CD4-positive, alpha-beta T cell (primary cell): ENCODE measurements at regions not wholly inside any gene's neighbourhood (a gene's known extent, or its start where the extent isn't known, plus 50 kb on each side); places are given as distances from the start of the nearest gene placed in this dataset.

Source experiments
- ATAC-seq: fragments of 200-7000 bp; cut with Tn5 transposase; one replicate; pipeline ENCODE4 v1.10.0; 2022; ENCODE audit warnings: mild to moderate bottlenecking; ENCODE audit not compliant: poor library complexity
- CTCF ChIA-PET: fragments of 350-600 bp; sonication (Branson Sonifier 250); formaldehyde crosslinking; loops from one replicate; lab custom pipeline; 2021; ENCODE audit warnings: antibody characterized with exemption, inconsistent platforms; lab: Charles Lee
- POLR2A ChIA-PET: fragments of 350-600 bp; sonication (Branson Sonifier 250); formaldehyde crosslinking; loops from one replicate; lab custom pipeline; 2021; ENCODE audit warnings: antibody characterized with exemption, inconsistent platforms; lab: Charles Lee
- DNase-seq, 14 experiments: peaks; one replicate each; pipeline ENCODE4 v3.0.0-alpha.2; 2013 to 2020; ENCODE audit warnings: mixed read lengths in 2 of 14
- H3K27ac ChIP-seq, 2 donors: one replicate each; pipeline versions ENCODE4 v1.5.1 to v1.7.0; 2013; ENCODE audit warnings: low read length in 2 of 2, low read depth in 1 of 2, mild to moderate bottlenecking in 1 of 2
- H3K27me3 ChIP-seq, 2 experiments: 1 replicate in 1 of 2; 2 replicates in 1 of 2; pipeline versions ENCODE4 v1.6.1 to v1.7.0; 2013; ENCODE audit warnings: low read length in 2 of 2, control low read depth in 1 of 2, mild to moderate bottlenecking in 1 of 2, moderate library complexity in 1 of 2; ENCODE audit not compliant: insufficient read depth in 2 of 2, control insufficient read depth in 1 of 2
- H3K36me3 ChIP-seq: one replicate; pipeline ENCODE4 v1.6.1; 2013; ENCODE audit warnings: low read length, control low read depth; ENCODE audit not compliant: insufficient read depth
- H3K4me1 ChIP-seq: one replicate; pipeline ENCODE4 v1.6.1; 2013; ENCODE audit warnings: low read length, control low read depth; ENCODE audit not compliant: insufficient read depth
- H3K4me3 ChIP-seq: one replicate; pipeline ENCODE4 v1.5.1; 2013; ENCODE audit warnings: mild to moderate bottlenecking, low read length, moderate library complexity
- H3K9me3 ChIP-seq, 2 experiments: 1 replicate in 1 of 2; 2 replicates in 1 of 2; pipeline versions ENCODE4 v1.6.1 to v1.7.0; 2013; ENCODE audit warnings: low read length in 2 of 2, mild to moderate bottlenecking in 2 of 2, control low read depth in 1 of 2, moderate library complexity in 1 of 2; ENCODE audit not compliant: control insufficient read depth in 1 of 2, insufficient read depth in 1 of 2
- H3K27ac Mint-ChIP-seq: one replicate; pipeline ENCODE4 v1.8.0; 2020; ENCODE audit warnings: mixed read lengths
- H3K27me3 Mint-ChIP-seq: one replicate; pipeline ENCODE4 v1.8.0; 2021; ENCODE audit warnings: mixed read lengths
- H3K36me3 Mint-ChIP-seq: one replicate; pipeline ENCODE4 v1.8.0; 2021; ENCODE audit warnings: low read depth, mixed read lengths
- H3K4me1 Mint-ChIP-seq: one replicate; pipeline ENCODE4 v1.8.0; 2021; ENCODE audit warnings: low read depth, mixed read lengths
- H3K4me3 Mint-ChIP-seq: one replicate; pipeline ENCODE4 v1.8.0; 2020; ENCODE audit warnings: mild to moderate bottlenecking, mixed read lengths
- H3K9me3 Mint-ChIP-seq: one replicate; pipeline ENCODE4 v1.8.0; 2020; ENCODE audit warnings: mixed read lengths
- CTCF ChIP-seq: fragments of 200-600 bp; IDR thresholded peaks from one replicate; pipeline ENCODE4 v1.8.0; 2022; ENCODE audit warnings: antibody characterized with exemption, mild to moderate bottlenecking
- intact Hi-C, 2 experiments: fragments of 100-400 bp; cut with DNase I in 1 of 2; cut with micrococcal nuclease in 1 of 2; formaldehyde crosslinking; loops; one replicate each; pipeline versions ENCODE4 v1.15.1 to v1.9.0; 2023 to 2025; cut with DNase I, micrococcal nuclease

GRCh38 chr18:77821892-77822291, 572.2 kb downstream of the GALR1 start:
- peaks cover 19% of the 10 kb centered on the region for H3K27me3 Mint-ChIP-seq
- intact Hi-C loops = no loop called here
- CTCF ChIA-PET = no interaction called here
- H3K4me1 Mint-ChIP-seq = no peaks in the 10 kb centered on the region
- Histone ChIP-seq H3K27ac (no peak overlapping the region), H3K9me3 (peaks cover 0 to 22% of the 10 kb centered on the region in 2 experiments), H3K27me3 (peaks cover 0 to 5% of the 10 kb centered on the region in 2 experiments), H3K36me3 (no peaks in the 10 kb centered on the region), H3K4me1 (no peaks in the 10 kb centered on the region), H3K4me3 (no peak overlapping the region)
- POLR2A ChIA-PET = no interaction called here
- ATAC-seq (no peak), DNase-seq (no peak)
- no peak overlapping the region for H3K27ac Mint-ChIP-seq
- no peak overlapping the region for H3K4me3 Mint-ChIP-seq
- H3K36me3 Mint-ChIP-seq = no peaks in the 10 kb centered on the region
- H3K9me3 Mint-ChIP-seq = no peaks in the 10 kb centered on the region
- no peak for TF ChIP-seq CTCF

GRCh38 chr18:77822632-77823031, 573.0 kb downstream of the GALR1 start:
- Mint-ChIP-seq H3K9me3 (no peaks in the 10 kb centered on the region), H3K27ac (no peak overlapping the region), H3K27me3 (peaks cover 19% of the 10 kb centered on the region), H3K4me1 (no peaks in the 10 kb centered on the region), H3K36me3 (no peaks in the 10 kb centered on the region), H3K4me3 (no peak overlapping the region)
- DNase-seq (no peak), ATAC-seq (no peak)
- POLR2A ChIA-PET = no interaction called here
- Histone ChIP-seq H3K4me1 (no peaks in the 10 kb centered on the region), H3K9me3 (peaks cover 0 to 22% of the 10 kb centered on the region in 2 experiments), H3K36me3 (no peaks in the 10 kb centered on the region), H3K4me3 (no peak overlapping the region), H3K27ac (no peak overlapping the region), H3K27me3 (peaks cover 0 to 7% of the 10 kb centered on the region in 2 experiments)
- CTCF ChIA-PET = no interaction called here
- intact Hi-C loops = no loop called here
- no peak for TF ChIP-seq CTCF

- no peak for TF ChIP-seq CTCF
- H3K4me1 Mint-ChIP-seq = no peaks in the 10 kb centered on the region
- Histone ChIP-seq H3K9me3 (no peaks in the 10 kb centered on the region), H3K4me3 (no peak overlapping the region), H3K36me3 (no peaks in the 10 kb centered on the region), H3K27me3 (no peaks in the 10 kb centered on the region), H3K27ac (no peak overlapping the region), H3K4me1 (no peaks in the 10 kb centered on the region)
- no peaks in the 10 kb centered on the region for H3K9me3 Mint-ChIP-seq
- no peak overlapping the region for H3K4me3 Mint-ChIP-seq
- H3K36me3 Mint-ChIP-seq = no peaks in the 10 kb centered on the region
- ChIA-PET CTCF (no interaction called here), POLR2A (no interaction called here)
- ATAC-seq (no peak), DNase-seq (no peak)
- H3K27me3 Mint-ChIP-seq = no peaks in the 10 kb centered on the region
- intact Hi-C loops = no loop called here
- no peak overlapping the region for H3K27ac Mint-ChIP-seq
Measured at GRCh38 chr18:77833807-77834206, 584.2 kb downstream of the GALR1 start.
